ENCODE measurements at regions not wholly inside any gene's neighbourhood (a gene's known extent, or its start where the extent isn't known, plus 50 kb on each side); places are given as distances from the start of the nearest gene placed in this dataset.

- H3K4me3 ChIP-seq (replicated peaks in 1 of 3; ENCODE audit: insufficient read depth in 1 of 3, low read depth in 1 of 3, low read length in 3 of 3), result no peak overlapping the region
- no peak overlapping the region for H3K9ac ChIP-seq (replicated peaks; ENCODE audit: extremely low read depth, insufficient read depth, low read length)
- DNase-seq (ENCODE audit: low read depth, low spot score), result no peak
- no peaks in the 10 kb centered on the region for H3K36me3 ChIP-seq (ENCODE audit: control insufficient read depth in 2 of 2, extremely low read depth in 1 of 2, insufficient read depth in 2 of 2, low read length in 2 of 2)
- no peaks in the 10 kb centered on the region for H3K9me3 ChIP-seq (replicated peaks; ENCODE audit: control insufficient read depth, insufficient read depth, low read length)
- H3K27ac ChIP-seq (ENCODE audit: insufficient read depth, low read depth, low read length), result no peak overlapping the region
- H3K4me2 ChIP-seq (ENCODE audit: insufficient read depth, low read length), result no peak overlapping the region
- TF ChIP-seq GATA2 (IDR thresholded peaks at IDR 0.05; ENCODE audit: insufficient read depth, insufficient read length, low read depth, low read length) (no peak), POLR2A (IDR thresholded peaks at IDR 0.05; ENCODE audit: low read depth, low read length) (no peak), FOS (IDR thresholded peaks at IDR 0.05; ENCODE audit: borderline replicate concordance, insufficient read depth, low read length) (no peak), POLR2AphosphoS5 (IDR thresholded peaks at IDR 0.05; ENCODE audit: insufficient read depth, low read depth, low read length) (no peak), MYC (IDR thresholded peaks at IDR 0.05; ENCODE audit: low read depth, low read length) (no peak), JUN (IDR thresholded peaks at IDR 0.05; ENCODE audit: borderline replicate concordance, insufficient read depth, insufficient read length, low read depth) (no peak)
- TF ChIP-seq, protein P1, sequence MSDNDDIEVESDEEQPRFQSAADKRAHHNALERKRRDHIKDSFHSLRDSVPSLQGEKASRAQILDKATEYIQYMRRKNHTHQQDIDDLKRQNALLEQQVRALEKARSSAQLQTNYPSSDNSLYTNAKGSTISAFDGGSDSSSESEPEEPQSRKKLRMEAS (IDR thresholded peaks at IDR 0.05; ENCODE audit: insufficient read depth, insufficient read length), result no peak
- TF ChIP-seq, protein P2, sequence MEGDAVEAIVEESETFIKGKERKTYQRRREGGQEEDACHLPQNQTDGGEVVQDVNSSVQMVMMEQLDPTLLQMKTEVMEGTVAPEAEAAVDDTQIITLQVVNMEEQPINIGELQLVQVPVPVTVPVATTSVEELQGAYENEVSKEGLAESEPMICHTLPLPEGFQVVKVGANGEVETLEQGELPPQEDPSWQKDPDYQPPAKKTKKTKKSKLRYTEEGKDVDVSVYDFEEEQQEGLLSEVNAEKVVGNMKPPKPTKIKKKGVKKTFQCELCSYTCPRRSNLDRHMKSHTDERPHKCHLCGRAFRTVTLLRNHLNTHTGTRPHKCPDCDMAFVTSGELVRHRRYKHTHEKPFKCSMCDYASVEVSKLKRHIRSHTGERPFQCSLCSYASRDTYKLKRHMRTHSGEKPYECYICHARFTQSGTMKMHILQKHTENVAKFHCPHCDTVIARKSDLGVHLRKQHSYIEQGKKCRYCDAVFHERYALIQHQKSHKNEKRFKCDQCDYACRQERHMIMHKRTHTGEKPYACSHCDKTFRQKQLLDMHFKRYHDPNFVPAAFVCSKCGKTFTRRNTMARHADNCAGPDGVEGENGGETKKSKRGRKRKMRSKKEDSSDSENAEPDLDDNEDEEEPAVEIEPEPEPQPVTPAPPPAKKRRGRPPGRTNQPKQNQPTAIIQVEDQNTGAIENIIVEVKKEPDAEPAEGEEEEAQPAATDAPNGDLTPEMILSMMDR (IDR thresholded peaks at IDR 0.05; ENCODE audit: extremely low read depth in 1 of 2, insufficient read depth in 1 of 2, low read depth in 1 of 2, low read length in 2 of 2), result no peak
- H2AFZ ChIP-seq (ENCODE audit: low read depth, low read length), result no peak overlapping the region
- no peaks in the 10 kb centered on the region for H3K9me1 ChIP-seq (replicated peaks; ENCODE audit: control insufficient read depth, extremely low read depth, insufficient read depth, low read length)
- no TSS peak for BruUV-seq (replicated peaks)
- no peaks in the 10 kb centered on the region for H3K27me3 ChIP-seq (ENCODE audit: control insufficient read depth in 2 of 2, insufficient read depth in 2 of 2, low read length in 2 of 2)
- ChIA-PET POLR2A (no interaction called here), CTCF (interaction anchor here (0.6 to 3.1 kb wide), 5 partner anchors 16 to 1114 kb away, joined by 3 to 14 read pairs (median 3); no protein-coding TSS in a partner anchor)
- dilution Hi-C loops (cut with MboI; ENCODE audit: extremely low pct_ligation_motif_present, low sequenced_read_pairs) (loop anchor here (25.0 kb wide), 1 partner anchor 362 kb away; the partner anchor contains the start of gene RND3), intact Hi-C loops (cut with micrococcal nuclease) (loop anchor here (2.0 kb wide), 1 partner anchor 26 kb away; no protein-coding TSS in a partner anchor)
- no peaks in the 10 kb centered on the region for H4K20me1 ChIP-seq (replicated peaks; ENCODE audit: control insufficient read depth, extremely low read depth, insufficient read depth, low read length)
- FAIRE-seq, result no peak
- peaks cover 25% of the 10 kb centered on the region for H3K4me1 ChIP-seq (ENCODE audit: control insufficient read depth, extremely low read depth, insufficient read depth, low read length)
- no peaks in the 10 kb centered on the region for H3K79me2 ChIP-seq (ENCODE audit: control insufficient read depth, insufficient read depth, low read length)
Observed at GRCh38 chr2:150125188-150125587, 362.3 kb downstream of the RND3 start.
